Right lobe of liver (tissue), 6 donors: ENCODE measurements at regions not wholly inside any gene's neighbourhood (a gene's known extent, or its start where the extent isn't known, plus 50 kb on each side); places are given as distances from the start of the nearest gene placed in this dataset.

ENCODE experiments used
- ATAC-seq, 4 donors: fragments of 200-7000 bp; cut with Tn5 transposase; one replicate each; pipeline ENCODE4 v1.9.1; 2020; ENCODE audit warnings: mild to moderate bottlenecking in 4 of 4, moderate library complexity in 4 of 4
- DNase-seq, 3 donors: peaks; one replicate each; pipeline ENCODE4 v3.0.0-alpha.2; 2020
- H3K27ac ChIP-seq, 3 donors: fragments of 200-600 bp; one replicate each; pipeline ENCODE4 v1.8.0; 2022
- H3K27me3 ChIP-seq, 2 donors: fragments of 200-600 bp; one replicate each; pipeline ENCODE4 v1.8.0; 2022
- H3K36me3 ChIP-seq, 4 donors: fragments of 200-600 bp; sonication (generic) in 1 of 4; one replicate each; pipeline versions ENCODE4 v1.5.1 to v1.8.0; 2017 to 2022; ENCODE audit warnings: control low read depth in 1 of 4
- H3K4me1 ChIP-seq, 4 donors: fragments of 200-600 bp; sonication (generic) in 1 of 4; one replicate each; pipeline versions ENCODE4 v1.5.1 to v1.8.0; 2017 to 2022; ENCODE audit warnings: control low read depth in 1 of 4
- H3K4me3 ChIP-seq, 3 donors: fragments of 200-600 bp; one replicate each; pipeline ENCODE4 v1.8.0; 2022
- H3K9me3 ChIP-seq, 4 donors: fragments of 200-600 bp; sonication (generic) in 1 of 4; one replicate each; pipeline versions ENCODE4 v1.5.1 to v1.8.0; 2017 to 2022; ENCODE audit warnings: control low read depth in 1 of 4
- POLR2A ChIP-seq: fragments of 450-650 bp; IDR thresholded peaks from one replicate; pipeline ENCODE4 v1.6.1; 2017; ENCODE audit warnings: antibody characterized with exemption, mild to moderate bottlenecking
- WGBS: methylation state at CpG from one replicate; pipeline ENCODE4 v1.1.6; 2018; ENCODE audit warnings: low coverage, low lambda C conversion rate; ENCODE audit not compliant: insufficient coverage; ENCODE audit errors: missing lambda C conversion rate; 5-methylcytosine and 5-hydroxymethylcytosine counted together
- intact Hi-C, 2 donors: fragments of 100-400 bp; cut with DNase I; formaldehyde crosslinking; loops; one replicate each; pipeline versions ENCODE4 v1.11.2 to v1.14.1; 2022
- TF ChIP-seq, protein P1 (sequence below), 4 donors: fragments of 200-600 bp in 3 of 4; fragments of 450-650 bp in 1 of 4; IDR thresholded peaks; one replicate each; pipeline versions ENCODE4 v1.5.1 to v1.8.0; 2016 to 2022; ENCODE audit warnings: antibody characterized with exemption in 4 of 4, mild to moderate bottlenecking in 2 of 4
- donor health status: DM: no; HTN: yes; CAD: no.
- donor health status: DM: no; HTN: no; CAD: no.
- donor health status: DM: no; HTN: no; CAD: no.
- donor health status: DM: no; HTN: yes; CAD: no.
- donor health status: DM: no; HTN: yes; CAD: no.

GRCh38 chr7:42471573-42472174 lies 234.7 kb upstream of the GLI3 start:
- no peak for ATAC-seq
- H3K9me3 ChIP-seq, result no peaks in the 10 kb centered on the region
- intact Hi-C loops, result no loop called here
- no peak overlapping the region for H3K4me3 ChIP-seq
- H3K4me1 ChIP-seq, result no peaks in the 10 kb centered on the region
- TF ChIP-seq, protein P1, sequence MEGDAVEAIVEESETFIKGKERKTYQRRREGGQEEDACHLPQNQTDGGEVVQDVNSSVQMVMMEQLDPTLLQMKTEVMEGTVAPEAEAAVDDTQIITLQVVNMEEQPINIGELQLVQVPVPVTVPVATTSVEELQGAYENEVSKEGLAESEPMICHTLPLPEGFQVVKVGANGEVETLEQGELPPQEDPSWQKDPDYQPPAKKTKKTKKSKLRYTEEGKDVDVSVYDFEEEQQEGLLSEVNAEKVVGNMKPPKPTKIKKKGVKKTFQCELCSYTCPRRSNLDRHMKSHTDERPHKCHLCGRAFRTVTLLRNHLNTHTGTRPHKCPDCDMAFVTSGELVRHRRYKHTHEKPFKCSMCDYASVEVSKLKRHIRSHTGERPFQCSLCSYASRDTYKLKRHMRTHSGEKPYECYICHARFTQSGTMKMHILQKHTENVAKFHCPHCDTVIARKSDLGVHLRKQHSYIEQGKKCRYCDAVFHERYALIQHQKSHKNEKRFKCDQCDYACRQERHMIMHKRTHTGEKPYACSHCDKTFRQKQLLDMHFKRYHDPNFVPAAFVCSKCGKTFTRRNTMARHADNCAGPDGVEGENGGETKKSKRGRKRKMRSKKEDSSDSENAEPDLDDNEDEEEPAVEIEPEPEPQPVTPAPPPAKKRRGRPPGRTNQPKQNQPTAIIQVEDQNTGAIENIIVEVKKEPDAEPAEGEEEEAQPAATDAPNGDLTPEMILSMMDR (IDR thresholded peaks at IDR 0.05), result no peak
- no peak for TF ChIP-seq POLR2A
- H3K36me3 ChIP-seq, result no peaks in the 10 kb centered on the region
- DNase-seq, result no peak
- WGBS, result 50% methylated on average over 1 of the region's 3 CpGs
- H3K27ac ChIP-seq, result no peak overlapping the region
- no peaks in the 10 kb centered on the region for H3K27me3 ChIP-seq

- TF ChIP-seq, protein P1 (IDR thresholded peaks at IDR 0.05), result no peak
- TF ChIP-seq POLR2A, result no peak
- WGBS, result 58% methylated on average over 6 of the region's 10 CpGs
- H3K27ac ChIP-seq, result no peak overlapping the region
Measured at GRCh38 chr7:42469341-42469740, 232.3 kb upstream of the GLI3 start.

DNA sequence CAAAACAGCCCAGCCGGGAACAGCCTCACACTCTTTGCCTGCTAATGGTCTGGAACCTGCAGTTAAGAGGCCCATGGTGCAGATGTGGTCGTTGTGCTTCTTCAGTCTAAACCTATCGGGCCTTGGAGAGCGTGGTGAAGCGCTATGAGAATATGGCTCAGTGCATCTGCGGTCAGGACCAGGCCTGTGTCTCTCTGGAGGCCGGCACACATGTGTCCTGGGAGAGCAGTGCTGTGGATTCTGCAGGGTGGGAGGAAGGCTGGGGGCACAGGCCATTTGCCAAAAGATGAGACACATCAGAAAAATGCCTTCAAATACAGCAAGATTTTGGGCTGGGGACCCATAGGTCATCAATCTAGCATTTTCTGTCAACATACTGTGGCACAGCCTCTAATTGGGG lies 231.5 kb upstream of the GLI3 start:
- H3K27ac ChIP-seq, result no peak overlapping the region
- H3K36me3 ChIP-seq, result no peaks in the 10 kb centered on the region
- H3K27me3 ChIP-seq, result no peaks in the 10 kb centered on the region
- no peak for ATAC-seq
- H3K9me3 ChIP-seq, result no peaks in the 10 kb centered on the region
- H3K4me1 ChIP-seq, result no peaks in the 10 kb centered on the region
- intact Hi-C loops, result no loop called here
- H3K4me3 ChIP-seq, result no peak overlapping the region
- 13% methylated on average over 1 of the region's 7 CpGs for WGBS
- TF ChIP-seq, protein P1 (IDR thresholded peaks at IDR 0.05), result no peak
- no peak for DNase-seq

More at GRCh38 chr7:42469341-42469740, 232.3 kb upstream of the GLI3 start:
- H3K36me3 ChIP-seq, result no peaks in the 10 kb centered on the region
- ATAC-seq (no peak), DNase-seq (no peak)
- intact Hi-C loops, result no loop called here
- H3K4me3 ChIP-seq, result no peak overlapping the region
- no peaks in the 10 kb centered on the region for H3K27me3 ChIP-seq
- no peaks in the 10 kb centered on the region for H3K9me3 ChIP-seq
- no peaks in the 10 kb centered on the region for H3K4me1 ChIP-seq

- DNase-seq (no peak), ATAC-seq (no peak)
- intact Hi-C loops, result no loop called here
- Histone ChIP-seq H3K36me3 (no peaks in the 10 kb centered on the region), H3K27ac (no peak overlapping the region), H3K4me1 (no peaks in the 10 kb centered on the region), H3K9me3 (no peaks in the 10 kb centered on the region), H3K27me3 (no peaks in the 10 kb centered on the region), H3K4me3 (no peak overlapping the region)
- TF ChIP-seq, protein P1 (IDR thresholded peaks at IDR 0.05), result no peak
- TF ChIP-seq POLR2A, result no peak
- WGBS, result 56% methylated on average over 1 of the region's 1 CpG
Measured at GRCh38 chr7:42461537-42461936, 224.5 kb upstream of the GLI3 start.

DNA sequence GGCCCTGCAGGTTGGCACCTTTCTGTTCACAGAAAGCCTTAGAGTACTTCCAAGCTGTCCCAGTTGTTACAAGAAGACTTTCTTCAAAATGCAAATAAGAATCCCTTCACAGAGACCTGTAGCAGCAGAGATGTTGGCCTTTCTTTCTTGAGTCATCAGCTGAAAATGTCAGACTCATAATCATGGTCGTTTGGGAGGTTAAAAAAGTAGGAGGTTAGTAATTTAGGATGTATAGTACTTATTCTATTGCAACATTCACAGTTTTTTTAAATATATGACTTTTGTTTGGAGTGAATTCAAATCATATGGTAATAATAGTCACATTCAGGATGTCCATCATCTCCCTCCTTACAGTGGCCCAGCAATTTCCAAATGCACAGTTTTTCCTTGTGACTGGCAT lies 223.9 kb upstream of the GLI3 start:
- H3K9me3 ChIP-seq, result no peaks in the 10 kb centered on the region
- no peak for DNase-seq
- no peaks in the 10 kb centered on the region for H3K36me3 ChIP-seq
- H3K27me3 ChIP-seq, result no peaks in the 10 kb centered on the region
- 13% methylated on average over 1 of the region's 1 CpG for WGBS
- H3K4me3 ChIP-seq, result no peak overlapping the region
- H3K27ac ChIP-seq, result no peak overlapping the region
- no peak for TF ChIP-seq POLR2A
- TF ChIP-seq, protein P1 (IDR thresholded peaks at IDR 0.05), result no peak
- ATAC-seq, result no peak
- no peaks in the 10 kb centered on the region for H3K4me1 ChIP-seq
- intact Hi-C loops, result no loop called here
